ENCODE measurements at regions not wholly inside any gene's neighbourhood (a gene's known extent, or its start where the extent isn't known, plus 50 kb on each side); places are given as distances from the start of the nearest gene placed in this dataset.

DNA sequence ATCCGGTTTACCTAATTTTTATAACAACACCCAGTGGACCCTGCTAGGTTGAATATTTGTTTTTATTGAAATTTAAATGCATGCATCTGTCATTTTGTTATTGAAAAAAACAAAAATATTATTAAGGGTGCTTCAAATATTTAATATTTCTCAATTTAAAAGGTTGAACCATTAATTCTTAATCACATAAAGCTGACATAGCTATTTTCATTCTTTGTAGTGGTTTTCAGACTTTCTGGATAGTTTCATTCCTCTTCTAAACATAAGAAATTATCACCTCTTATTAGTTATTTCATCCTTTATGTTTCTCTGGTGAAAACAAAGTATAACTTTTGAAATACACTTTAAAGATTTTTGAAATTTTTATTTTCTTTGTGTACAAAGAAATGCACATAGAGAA, 369.9 kb upstream of the PLSCR5 start:
- Histone ChIP-seq H3K4me1 (ENCODE audit: insufficient read depth, low read length) (no peaks in the 10 kb centered on the region), H4K20me1 (ENCODE audit: low read length) (no peaks in the 10 kb centered on the region), H3K9me3 (ENCODE audit: low read length) (no peaks in the 10 kb centered on the region), H3K27me3 (ENCODE audit: low read length) (peaks cover 4% of the 10 kb centered on the region), H3K79me2 (ENCODE audit: low read length) (no peaks in the 10 kb centered on the region), H3K36me3 (ENCODE audit: low read depth, low read length) (no peaks in the 10 kb centered on the region), H3K27ac (ENCODE audit: low read length) (no peak overlapping the region), H3K9ac (ENCODE audit: low read length) (no peak overlapping the region), H3K4me2 (ENCODE audit: low read length) (no peak overlapping the region), H3F3A (ENCODE audit: low read length, unreplicated experiment) (no peaks in the 10 kb centered on the region), H2AFZ (ENCODE audit: low read length) (no peak overlapping the region), H3K9me2 (replicated peaks; ENCODE audit: low read length) (no peaks in the 10 kb centered on the region), H3K4me3 (ENCODE audit: low read length) (no peak overlapping the region)
- intact Hi-C loops (cut with micrococcal nuclease): no loop called here
- BruUV-seq (replicated peaks): no TSS peak
- POLR2A ChIA-PET (ENCODE audit: unreplicated experiment): no interaction called here
- DNase-seq (no peak), ATAC-seq (no peak)
- TF ChIP-seq EZH2phosphoT487 (IDR thresholded peaks at IDR 0.05; ENCODE audit: borderline replicate concordance, low read length): no peak
- no peak for TF ChIP-seq EZH2 (IDR thresholded peaks at IDR 0.05; ENCODE audit: low read length, unreplicated experiment)
- TF ChIP-seq CTCF (conservative IDR thresholded peaks at IDR 0.05; ENCODE audit: low read depth, low read length): no peak
- CTCF ChIA-PET: no interaction called here

- ChIA-PET CTCF (no interaction called here), POLR2A (ENCODE audit: unreplicated experiment) (no interaction called here)
- ATAC-seq (no peak), DNase-seq (no peak)
- Histone ChIP-seq H3F3A (ENCODE audit: low read length, unreplicated experiment) (no peaks in the 10 kb centered on the region), H3K4me3 (ENCODE audit: low read length) (no peak overlapping the region), H3K27ac (ENCODE audit: low read length) (no peak overlapping the region), H3K9me2 (replicated peaks; ENCODE audit: low read length) (no peaks in the 10 kb centered on the region), H3K27me3 (ENCODE audit: low read length) (no peaks in the 10 kb centered on the region), H4K20me1 (ENCODE audit: low read length) (no peaks in the 10 kb centered on the region), H3K4me1 (ENCODE audit: insufficient read depth, low read length) (0 out of 2 replicates have a peak, but pooled peaks cover under 1% of the 10 kb centered on the region), H3K9ac (ENCODE audit: low read length) (no peak overlapping the region), H2AFZ (ENCODE audit: low read length) (no peak overlapping the region), H3K79me2 (ENCODE audit: low read length) (no peaks in the 10 kb centered on the region), H3K36me3 (ENCODE audit: low read depth, low read length) (no peaks in the 10 kb centered on the region), H3K4me2 (ENCODE audit: low read length) (no peak overlapping the region), H3K9me3 (ENCODE audit: low read length) (no peaks in the 10 kb centered on the region)
- no peak for TF ChIP-seq EZH2phosphoT487 (IDR thresholded peaks at IDR 0.05; ENCODE audit: borderline replicate concordance, low read length)
- TF ChIP-seq EZH2 (IDR thresholded peaks at IDR 0.05; ENCODE audit: low read length, unreplicated experiment): no peak
- TF ChIP-seq CTCF (conservative IDR thresholded peaks at IDR 0.05; ENCODE audit: low read depth, low read length): no peak
- intact Hi-C loops (cut with micrococcal nuclease): no loop called here
- BruUV-seq (replicated peaks): no TSS peak
Observed at GRCh38 chr3:146974001-146974400, 368.9 kb upstream of the PLSCR5 start.

- H3K79me2 ChIP-seq (ENCODE audit: low read length): no peaks in the 10 kb centered on the region
- no peak overlapping the region for H2AFZ ChIP-seq (ENCODE audit: low read length)
- CTCF ChIA-PET: no interaction called here
- H3K9me2 ChIP-seq (replicated peaks; ENCODE audit: low read length): no peaks in the 10 kb centered on the region
- ATAC-seq (no peak), DNase-seq (no peak)
- no peak overlapping the region for H3K4me2 ChIP-seq (ENCODE audit: low read length)
- no peaks in the 10 kb centered on the region for H3K9me3 ChIP-seq (ENCODE audit: low read length)
- no peaks in the 10 kb centered on the region for H3K36me3 ChIP-seq (ENCODE audit: low read depth, low read length)
- no peaks in the 10 kb centered on the region for H3F3A ChIP-seq (ENCODE audit: low read length, unreplicated experiment)
- TF ChIP-seq EZH2phosphoT487 (IDR thresholded peaks at IDR 0.05; ENCODE audit: borderline replicate concordance, low read length) (no peak), EZH2 (IDR thresholded peaks at IDR 0.05; ENCODE audit: low read length, unreplicated experiment) (no peak), CTCF (conservative IDR thresholded peaks at IDR 0.05; ENCODE audit: low read depth, low read length) (no peak)
- no peaks in the 10 kb centered on the region for H4K20me1 ChIP-seq (ENCODE audit: low read length)
- no TSS peak for BruUV-seq (replicated peaks)
- POLR2A ChIA-PET (ENCODE audit: unreplicated experiment): no interaction called here
- no peaks in the 10 kb centered on the region for H3K27me3 ChIP-seq (ENCODE audit: low read length)
- no peak overlapping the region for H3K9ac ChIP-seq (ENCODE audit: low read length)
- intact Hi-C loops (cut with micrococcal nuclease): no loop called here
- H3K4me3 ChIP-seq (ENCODE audit: low read length): no peak overlapping the region
- H3K27ac ChIP-seq (ENCODE audit: low read length): no peak overlapping the region
- peaks cover 12% of the 10 kb centered on the region; the same call in 1 of the 2 replicates for H3K4me1 ChIP-seq (ENCODE audit: insufficient read depth, low read length)
Observed at GRCh38 chr3:146972726-146973125, 367.6 kb upstream of the PLSCR5 start.
